KMS-11 (cell line): ENCODE measurements at regions not wholly inside any gene's neighbourhood (a gene's known extent, or its start where the extent isn't known, plus 50 kb on each side); places are given as distances from the start of the nearest gene placed in this dataset.

Source experiments
- H2AFZ ChIP-seq: fragments of 200-600 bp; sonication (generic); 2 replicates; pipeline ENCODE4 v1.6.1; 2016; ENCODE audit warnings: antibody characterized with exemption, mixed run types, low read depth
- H3K27ac ChIP-seq: fragments of 200-600 bp; sonication (generic); 2 replicates; pipeline ENCODE4 v1.6.1; 2016; ENCODE audit warnings: mild to moderate bottlenecking, mixed run types
- H3K27me3 ChIP-seq: fragments of 200-600 bp; sonication (generic); 2 replicates; pipeline ENCODE4 v1.6.1; 2017; ENCODE audit warnings: mild to moderate bottlenecking, low read depth, mixed run types, moderate library complexity; ENCODE audit not compliant: insufficient read depth
- H3K36me3 ChIP-seq: fragments of 200-600 bp; sonication (generic); 2 replicates; pipeline ENCODE4 v1.6.1; 2017; ENCODE audit warnings: mild to moderate bottlenecking, mixed run types; ENCODE audit not compliant: insufficient read depth
- H3K4me1 ChIP-seq: fragments of 200-600 bp; sonication (generic); 2 replicates; pipeline ENCODE4 v1.6.1; 2016; ENCODE audit warnings: mild to moderate bottlenecking, low read depth, mixed run types; ENCODE audit not compliant: poor library complexity, severe bottlenecking
- H3K4me2 ChIP-seq: fragments of 200-600 bp; sonication (generic); 2 replicates; pipeline ENCODE4 v1.7.0; 2016; ENCODE audit warnings: mild to moderate bottlenecking, mixed run types
- H3K4me3 ChIP-seq: fragments of 200-600 bp; sonication (generic); IDR thresholded peaks from 2 replicates; pipeline ENCODE4 v1.6.1; 2017; ENCODE audit warnings: low read depth, low read length, mixed read lengths; ENCODE audit not compliant: insufficient read depth
- H3K79me2 ChIP-seq: fragments of 200-600 bp; sonication (generic); 2 replicates; pipeline ENCODE4 v1.6.1; 2016; ENCODE audit warnings: low read depth, mixed run types; ENCODE audit not compliant: insufficient read depth
- H3K9ac ChIP-seq: fragments of 200-600 bp; sonication (generic); 2 replicates; pipeline ENCODE4 v1.6.1; 2016; ENCODE audit warnings: mild to moderate bottlenecking, mixed run types
- H4K20me1 ChIP-seq: fragments of 200-600 bp; sonication (generic); 2 replicates; pipeline ENCODE4 v1.6.1; 2016; ENCODE audit warnings: mild to moderate bottlenecking, mixed run types; ENCODE audit not compliant: insufficient read depth
- CTCF ChIP-seq: fragments of 200-600 bp; sonication (generic); conservative IDR thresholded peaks from 2 replicates; pipeline ENCODE4 v1.6.1; 2017; ENCODE audit warnings: low read depth, mild to moderate bottlenecking, antibody characterized with exemption, low read length, moderate library complexity, mixed read lengths

GRCh38 chr4:160709026-160709425 is 1454.8 kb downstream of the FSTL5 start:
- Histone ChIP-seq H3K27me3 (no peaks in the 10 kb centered on the region), H4K20me1 (no peaks in the 10 kb centered on the region), H3K27ac (no peak overlapping the region), H3K4me1 (no peaks in the 10 kb centered on the region), H3K4me2 (no peak overlapping the region), H2AFZ (no peak overlapping the region), H3K79me2 (no peaks in the 10 kb centered on the region), H3K36me3 (no peaks in the 10 kb centered on the region), H3K4me3 (no peak overlapping the region), H3K9ac (no peak overlapping the region)
- no peak for TF ChIP-seq CTCF

DNA sequence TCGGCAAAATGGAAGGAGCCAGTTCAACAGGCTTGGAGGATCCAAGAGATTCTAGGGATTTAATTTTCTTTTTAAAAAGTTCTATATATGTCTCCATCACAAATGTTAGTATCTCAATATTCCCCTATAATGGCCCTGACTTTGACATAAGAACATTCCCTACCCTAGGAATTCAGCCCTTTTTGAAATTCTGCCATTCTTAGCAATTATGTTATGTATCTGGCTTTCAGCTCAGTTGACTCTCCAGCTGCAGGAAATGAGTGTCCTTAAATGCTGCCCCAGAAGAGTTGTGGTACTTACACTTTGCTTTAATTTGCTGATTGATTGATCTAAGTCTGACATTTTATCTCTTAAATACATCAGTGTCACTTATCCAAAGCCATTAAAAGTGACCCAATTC is 1454.3 kb downstream of the FSTL5 start:
- Histone ChIP-seq H3K4me1 (no peaks in the 10 kb centered on the region), H3K9ac (no peak overlapping the region), H3K27me3 (no peaks in the 10 kb centered on the region), H3K4me2 (no peak overlapping the region), H4K20me1 (no peaks in the 10 kb centered on the region), H3K36me3 (no peaks in the 10 kb centered on the region), H2AFZ (no peak overlapping the region), H3K27ac (no peak overlapping the region), H3K4me3 (no peak overlapping the region), H3K79me2 (no peaks in the 10 kb centered on the region)
- TF ChIP-seq CTCF, result no peak

DNA sequence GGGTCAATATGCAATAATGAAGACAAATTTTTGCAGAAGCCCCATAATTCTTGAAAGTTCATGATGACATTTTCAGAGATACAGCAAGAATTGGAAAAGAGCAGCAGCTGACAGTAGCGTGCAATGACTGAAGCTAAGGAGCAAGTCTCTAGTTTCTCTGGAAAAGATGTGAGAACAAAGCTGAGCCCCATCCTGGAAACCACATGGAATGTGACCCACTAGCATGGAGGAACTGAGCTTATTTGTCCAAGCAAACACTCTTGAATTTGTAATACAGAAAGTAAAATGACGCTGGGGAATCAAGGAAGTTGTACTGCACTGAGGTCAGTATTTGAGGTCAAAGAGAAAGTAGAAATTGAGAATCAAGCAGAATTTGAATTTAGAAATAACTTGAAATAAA is 1447.2 kb downstream of the FSTL5 start:
- Histone ChIP-seq H4K20me1 (no peaks in the 10 kb centered on the region), H2AFZ (no peak overlapping the region), H3K4me3 (no peak overlapping the region), H3K27me3 (no peaks in the 10 kb centered on the region), H3K27ac (no peak overlapping the region), H3K79me2 (no peaks in the 10 kb centered on the region), H3K4me1 (no peaks in the 10 kb centered on the region), H3K36me3 (no peaks in the 10 kb centered on the region), H3K9ac (no peak overlapping the region), H3K4me2 (no peak overlapping the region)
- no peak for TF ChIP-seq CTCF

GRCh38 chr4:160717848-160718247 is 1446.0 kb downstream of the FSTL5 start:
- H3K9ac ChIP-seq, result no peak overlapping the region
- H3K36me3 ChIP-seq, result no peaks in the 10 kb centered on the region
- no peak overlapping the region for H3K4me2 ChIP-seq
- no peak overlapping the region for H3K27ac ChIP-seq
- no peaks in the 10 kb centered on the region for H3K27me3 ChIP-seq
- TF ChIP-seq CTCF, result no peak
- H4K20me1 ChIP-seq, result no peaks in the 10 kb centered on the region
- H2AFZ ChIP-seq, result no peak overlapping the region
- no peak overlapping the region for H3K4me3 ChIP-seq
- H3K79me2 ChIP-seq, result no peaks in the 10 kb centered on the region
- H3K4me1 ChIP-seq, result no peaks in the 10 kb centered on the region

DNA sequence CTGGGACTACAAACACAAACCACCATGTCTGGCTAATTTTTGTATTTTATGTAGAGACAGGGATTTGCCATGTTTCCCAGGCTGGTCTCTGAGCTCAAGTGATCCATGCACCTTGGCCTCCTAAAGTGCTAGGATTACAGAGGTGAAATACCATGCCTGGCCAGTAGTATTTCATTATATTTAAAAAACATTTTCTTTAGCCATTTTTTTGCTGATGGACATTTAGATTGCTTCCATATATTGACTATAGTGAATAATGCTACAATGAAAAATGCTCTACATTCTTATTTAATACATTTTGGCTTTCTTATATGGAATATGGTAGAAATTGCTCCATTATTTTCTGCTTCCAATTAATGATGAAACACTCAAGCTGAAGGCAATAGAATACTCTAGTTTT is 1439.7 kb downstream of the FSTL5 start:
- Histone ChIP-seq H3K27me3 (no peaks in the 10 kb centered on the region), H3K4me1 (no peaks in the 10 kb centered on the region), H3K4me3 (no peak overlapping the region), H3K9ac (no peak overlapping the region), H2AFZ (no peak overlapping the region), H3K79me2 (no peaks in the 10 kb centered on the region), H3K27ac (no peak overlapping the region), H3K36me3 (no peaks in the 10 kb centered on the region), H3K4me2 (no peak overlapping the region), H4K20me1 (no peaks in the 10 kb centered on the region)
- no peak for TF ChIP-seq CTCF
